Activated T-helper 9 cell treated with anti-CD3 and anti-CD28 coated beads, Interleukin-2, amount 50 U/mL, for 16 hours (primary cell): ENCODE measurements at regions not wholly inside any gene's neighbourhood (a gene's known extent, or its start where the extent isn't known, plus 50 kb on each side); places are given as distances from the start of the nearest gene placed in this dataset.
"Not testable (repeated sequence)": the region's sequence is repeated elsewhere in the genome, so short reads cannot be mapped to it uniquely, and the experiment has no call there.

Experiments used
- DNase-seq: peaks from one replicate; pipeline ENCODE4 v3.0.0-alpha.2; 2020; ENCODE audit warnings: low read depth

- DNase-seq = no peak
Observed at GRCh38 chr9:30010691-30011090, 2373.8 kb upstream of the ACO1 start.

DNA sequence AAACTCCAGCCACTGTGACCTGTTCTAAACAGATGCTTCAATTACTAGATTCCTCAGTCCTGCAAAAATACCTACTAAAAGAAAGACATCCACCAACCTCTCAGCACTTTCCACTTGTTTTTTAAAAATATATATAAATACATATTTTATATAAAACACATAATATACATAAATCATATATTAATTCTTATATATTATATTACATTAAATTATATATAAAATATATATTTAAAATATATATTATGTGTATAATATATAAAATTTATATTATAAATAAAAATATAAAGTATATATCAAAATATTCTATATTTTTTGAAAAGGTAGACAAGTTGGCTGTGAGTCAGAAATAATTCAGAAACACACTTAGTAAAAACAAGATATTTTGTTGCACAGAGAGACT is 2371.8 kb upstream of the ACO1 start:
- DNase-seq = no peak

DNA sequence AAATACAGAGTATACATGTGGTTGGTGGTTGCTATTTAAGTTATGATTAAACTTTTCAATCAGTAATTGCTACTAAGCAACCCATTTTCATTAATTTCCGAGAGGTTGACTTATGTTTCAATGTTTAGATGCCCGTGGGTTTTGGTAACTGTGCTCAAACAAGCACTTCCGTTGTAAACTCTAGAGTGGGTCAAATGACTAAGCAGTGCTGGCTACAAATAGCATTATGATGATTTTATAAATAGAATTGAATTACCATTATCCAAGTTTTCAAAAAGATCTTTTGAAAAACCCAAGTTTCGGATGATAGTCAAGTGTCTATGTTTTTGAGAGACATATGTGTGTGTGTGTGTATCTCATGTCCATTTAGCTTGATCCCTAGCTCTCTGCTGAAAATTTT is 2369.4 kb upstream of the ACO1 start:
- DNase-seq = no peak

DNA sequence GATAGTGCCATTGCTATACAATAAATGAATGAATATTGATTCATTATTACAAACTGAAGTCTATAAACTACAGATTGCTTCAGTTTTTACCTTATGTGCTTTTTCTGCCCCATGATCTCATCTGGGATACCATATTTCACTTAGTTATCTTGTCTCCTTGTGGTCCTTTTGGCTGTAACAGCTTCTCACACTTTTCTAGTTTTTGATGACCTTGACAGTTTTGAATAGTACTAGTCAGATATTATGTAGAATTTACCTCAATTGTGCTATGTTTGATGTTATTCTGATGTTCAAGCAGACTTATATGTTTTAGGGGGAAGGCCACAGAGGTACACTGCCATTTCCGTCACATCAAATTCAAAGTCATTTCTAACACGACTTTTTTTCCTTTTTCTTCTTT is 2364.3 kb upstream of the ACO1 start:
- no peak for DNase-seq

- no peak for DNase-seq
Observed at GRCh38 chr9:30035761-30036160, 2348.7 kb upstream of the ACO1 start.

DNA sequence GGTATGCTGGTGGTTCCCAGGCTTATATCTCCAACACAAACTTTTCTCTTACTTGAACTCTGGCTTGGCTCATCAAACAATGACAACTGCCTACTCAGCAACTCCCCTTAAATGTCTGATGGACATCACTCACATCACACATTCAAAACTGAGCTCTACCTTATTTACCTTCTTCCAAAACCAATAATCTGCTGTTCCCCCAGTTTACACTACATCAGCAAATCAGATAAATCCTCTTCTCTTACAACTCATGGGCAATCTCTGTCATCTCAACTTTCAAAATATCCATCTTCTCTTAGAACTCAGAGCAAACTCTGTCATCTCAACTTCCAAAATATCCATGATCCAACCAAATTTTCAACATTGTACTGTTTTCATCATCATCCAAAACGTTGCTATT is 2347.9 kb upstream of the ACO1 start:
- no peak for DNase-seq

- DNase-seq = no peak
Observed at GRCh38 chr9:30039712-30040111, 2344.7 kb upstream of the ACO1 start.

DNA sequence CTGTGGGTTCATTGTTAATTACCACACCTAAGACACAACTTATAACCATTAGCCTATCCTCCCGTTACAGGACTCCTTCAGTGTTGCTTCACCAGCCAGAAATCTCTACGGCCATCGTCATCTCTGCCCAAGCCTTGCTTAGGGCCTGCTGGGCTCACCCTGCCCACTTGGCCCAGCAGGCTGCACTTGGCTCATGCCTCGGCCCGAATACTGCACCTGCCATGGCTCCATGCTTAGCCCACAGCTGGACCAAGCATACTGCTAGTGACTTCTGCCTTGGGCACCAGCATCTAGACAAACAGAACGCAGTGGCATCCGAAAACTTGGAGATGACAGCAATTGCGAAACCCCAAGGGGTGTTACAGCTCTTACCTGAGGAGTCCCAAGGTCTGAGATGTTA is 2336.0 kb upstream of the ACO1 start:
- DNase-seq = no peak

- DNase-seq = no peak
Observed at GRCh38 chr9:30058463-30058862, 2326.0 kb upstream of the ACO1 start.

DNA sequence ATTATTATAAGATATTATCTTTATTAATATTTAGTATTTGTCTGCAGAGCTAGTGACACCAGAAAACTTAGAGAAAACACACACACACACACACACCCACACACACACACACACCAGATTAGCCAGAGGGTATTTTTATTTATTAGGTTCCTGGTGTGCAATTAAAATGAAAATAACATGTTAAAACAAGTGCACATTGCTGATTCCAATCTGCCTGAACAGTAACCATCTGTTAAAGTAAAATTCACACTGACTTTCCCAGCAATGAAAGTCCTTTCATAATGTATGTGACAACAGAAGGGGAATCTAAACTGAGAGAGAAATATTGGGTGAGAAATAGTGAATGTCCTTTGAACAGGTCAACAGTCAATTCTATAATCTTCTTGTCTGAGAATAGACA is 2323.5 kb upstream of the ACO1 start:
- no peak for DNase-seq

DNA sequence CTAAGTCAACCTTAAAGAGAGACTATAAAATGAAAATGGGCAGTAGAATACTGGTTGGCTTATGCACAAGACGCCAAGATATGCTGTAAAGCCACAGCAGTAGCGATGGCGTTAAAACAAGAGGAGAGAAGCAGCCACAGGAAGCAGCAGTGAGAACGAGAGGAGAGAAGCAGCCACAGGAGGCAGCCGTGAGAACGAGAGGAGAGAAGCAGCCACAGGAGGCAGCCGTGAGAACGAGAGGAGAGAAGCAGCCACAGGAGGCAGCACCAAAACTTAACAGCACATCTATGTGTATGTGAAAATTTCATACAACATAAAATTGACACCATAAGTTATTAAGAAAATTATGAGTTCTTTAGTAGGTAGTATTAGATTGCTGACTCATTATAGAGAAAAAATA is 2318.6 kb upstream of the ACO1 start:
- no peak for DNase-seq

- not testable (repeated sequence) for DNase-seq
Observed at GRCh38 chr9:30069236-30069635, 2315.2 kb upstream of the ACO1 start.

DNA sequence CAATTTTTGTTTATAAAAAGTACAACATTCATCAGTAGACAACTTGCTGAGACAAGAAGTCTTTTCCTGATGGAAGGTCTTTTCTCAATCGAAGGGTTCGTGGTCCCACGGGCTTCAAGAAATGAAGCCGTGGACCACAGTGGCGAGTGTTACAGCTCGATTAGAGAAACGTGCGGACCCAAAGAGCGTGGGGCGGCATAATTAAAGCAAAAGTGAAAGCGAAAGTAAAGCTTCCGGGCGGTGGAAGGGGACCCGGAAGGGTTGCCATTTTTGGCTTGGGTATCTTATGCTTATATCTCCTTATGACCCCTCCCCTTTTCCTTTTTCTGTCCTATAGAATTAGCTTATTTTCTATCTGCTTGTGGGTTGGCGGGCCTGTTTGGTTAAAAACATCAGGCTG is 2309.4 kb upstream of the ACO1 start:
- DNase-seq = no peak

DNA sequence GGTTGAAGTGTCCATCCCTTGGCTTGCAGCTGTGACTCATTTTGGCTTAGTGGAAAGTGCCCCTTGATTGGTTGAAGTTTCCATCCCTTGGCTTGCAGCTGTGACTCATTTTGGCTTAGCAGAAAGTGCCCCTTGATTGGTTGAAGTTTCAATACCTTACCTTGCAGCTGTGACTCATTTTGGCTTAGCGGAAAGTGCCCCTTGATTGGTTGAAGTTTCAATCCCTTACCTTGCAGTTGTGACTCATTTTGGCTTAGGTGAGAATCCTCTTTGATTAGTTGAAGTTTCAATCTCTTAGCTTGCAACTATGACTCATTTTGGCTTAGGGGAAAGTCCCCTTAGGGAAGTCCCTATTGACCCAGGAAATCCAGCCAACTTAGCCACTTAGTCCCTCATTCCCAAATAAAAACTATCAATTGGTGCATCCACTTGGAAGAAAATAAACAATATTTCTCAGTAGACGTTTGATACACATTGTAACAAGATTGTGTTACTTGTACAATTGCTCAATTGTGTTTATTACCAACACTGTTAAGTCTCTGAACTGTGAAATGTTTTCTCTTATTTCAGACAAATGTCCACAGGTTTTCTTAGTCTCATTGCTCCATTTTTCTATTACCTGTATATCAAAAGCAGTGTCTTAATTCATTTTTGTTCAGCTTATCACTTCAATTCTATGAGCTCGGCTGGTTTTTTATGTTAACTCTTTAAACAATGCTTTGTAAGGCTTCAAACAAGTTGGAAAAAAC is 2308.8 kb upstream of the ACO1 start:
- DNase-seq = peak; percentile 12

GRCh38 chr9:30078195-30078594 is 2306.2 kb upstream of the ACO1 start:
- DNase-seq = no peak

GRCh38 chr9:30089428-30089827 is 2295.0 kb upstream of the ACO1 start:
- DNase-seq = no peak

DNA sequence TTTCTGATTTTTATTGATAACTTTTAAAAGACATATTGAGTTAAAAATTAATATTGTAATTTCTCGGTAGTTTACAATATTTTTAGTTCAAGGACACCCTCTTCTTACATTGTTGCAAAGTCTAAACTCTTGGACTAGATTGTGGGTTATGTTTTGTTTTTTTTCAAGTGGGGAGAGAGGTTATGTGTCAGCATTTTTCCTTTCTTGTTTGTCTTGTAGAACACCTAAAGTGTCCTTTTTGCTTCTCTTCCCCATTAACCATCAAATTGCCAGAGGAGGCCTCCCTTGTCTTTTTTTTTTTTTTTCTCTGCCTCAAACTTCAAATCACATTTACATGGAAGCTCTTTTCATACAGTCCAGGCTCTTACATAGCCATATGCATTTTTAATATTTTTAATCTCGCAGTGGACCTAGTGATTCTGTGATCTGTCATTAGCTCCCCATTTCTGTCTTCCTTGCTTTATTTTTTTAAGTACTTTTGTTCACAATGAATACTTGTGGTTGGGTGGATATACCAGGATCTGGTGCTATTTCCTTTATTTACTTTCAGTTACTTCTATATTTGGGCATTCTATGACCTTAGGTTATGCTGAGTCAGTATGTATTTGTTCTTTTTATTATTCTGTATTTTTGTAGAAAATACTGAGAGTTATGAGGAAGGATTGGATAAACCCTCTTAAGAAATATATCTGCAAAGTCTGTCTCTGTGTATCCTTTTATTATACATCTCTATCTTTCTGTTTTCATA is 2280.6 kb upstream of the ACO1 start:
- no peak for DNase-seq

DNA sequence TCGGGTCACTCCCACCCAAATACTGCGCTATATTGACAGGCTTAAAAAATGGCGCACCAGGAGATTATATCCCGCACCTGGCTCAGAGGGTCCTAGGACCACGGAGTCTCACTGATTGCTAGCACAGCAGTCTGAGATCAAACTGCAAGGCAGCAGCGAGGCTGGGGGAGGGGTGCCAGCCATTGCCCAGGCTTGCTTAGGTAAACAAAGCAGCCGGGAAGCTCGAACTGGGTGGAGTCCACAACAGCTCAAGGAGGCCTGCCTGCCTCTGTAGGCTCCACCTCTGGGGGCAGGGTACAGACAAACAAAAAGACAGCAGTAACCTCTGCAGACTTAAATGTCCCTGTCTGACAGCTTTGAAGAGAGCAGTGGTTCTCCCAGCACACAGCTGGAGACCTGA is 2277.3 kb upstream of the ACO1 start:
- not testable (repeated sequence) for DNase-seq

DNA sequence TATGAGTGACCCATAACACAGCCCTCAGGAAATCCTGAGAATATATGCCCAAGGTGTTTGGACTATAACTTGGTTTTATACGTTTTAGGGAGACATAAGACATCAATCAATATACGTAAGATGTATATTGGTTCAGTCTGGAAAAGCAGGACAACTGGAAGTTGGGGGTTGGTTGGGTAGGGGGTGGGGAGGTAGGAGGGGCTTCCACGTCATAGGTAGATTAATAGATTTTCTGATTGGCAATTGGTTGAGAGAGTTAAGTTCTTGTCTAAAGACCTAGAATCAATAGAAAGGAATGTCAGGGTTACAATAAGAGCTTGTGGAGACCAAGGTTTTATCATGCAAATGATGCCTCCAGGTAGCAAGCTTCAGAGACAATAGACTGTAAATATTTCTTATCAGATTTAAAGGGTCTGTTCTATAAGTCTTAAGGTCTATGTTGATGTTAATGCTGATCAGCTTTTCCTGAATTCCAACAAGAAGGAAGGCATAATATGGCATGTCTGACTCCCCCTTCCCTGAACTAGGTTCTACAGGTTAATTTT is 2267.7 kb upstream of the ACO1 start:
- no peak for DNase-seq

GRCh38 chr9:30120666-30121065 is 2263.8 kb upstream of the ACO1 start:
- no peak for DNase-seq

DNA sequence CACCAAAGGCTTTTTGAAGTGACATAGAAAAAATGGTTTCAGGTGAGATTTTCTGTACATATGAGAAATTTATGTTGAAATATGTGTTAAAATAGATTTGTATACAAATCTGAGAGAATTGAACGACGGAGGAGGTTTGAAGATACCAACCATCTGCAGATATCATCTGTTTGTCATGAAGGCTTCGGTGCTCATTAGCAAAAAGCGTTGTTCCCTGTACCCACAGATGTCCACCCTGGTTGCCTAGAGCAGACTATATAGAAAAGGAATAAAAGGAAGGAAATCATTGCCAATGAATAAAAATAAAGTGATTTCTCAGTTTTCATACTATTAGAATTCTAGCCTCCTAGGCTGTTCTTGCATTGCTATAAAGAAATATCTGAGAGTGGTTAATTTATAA is 2262.8 kb upstream of the ACO1 start:
- no peak for DNase-seq

DNA sequence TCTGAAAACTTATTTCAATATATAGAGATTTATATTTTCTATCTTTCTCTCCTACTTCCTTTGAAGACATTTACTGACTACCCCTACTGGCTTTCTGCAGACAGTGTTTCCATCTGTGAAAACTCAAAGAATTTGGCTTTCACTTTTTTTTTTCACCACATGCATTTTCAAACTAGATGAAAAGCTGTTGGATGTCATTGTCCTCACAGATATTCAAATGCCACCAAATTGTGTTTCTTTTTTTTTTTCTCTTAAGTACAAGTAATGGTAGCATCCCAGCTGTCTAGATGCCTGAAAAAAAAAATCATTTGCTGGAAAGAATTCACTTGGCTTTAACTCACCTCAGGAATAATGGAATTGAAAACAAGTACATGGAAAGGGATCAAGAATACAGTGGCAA is 2258.6 kb upstream of the ACO1 start:
- DNase-seq = no peak

DNA sequence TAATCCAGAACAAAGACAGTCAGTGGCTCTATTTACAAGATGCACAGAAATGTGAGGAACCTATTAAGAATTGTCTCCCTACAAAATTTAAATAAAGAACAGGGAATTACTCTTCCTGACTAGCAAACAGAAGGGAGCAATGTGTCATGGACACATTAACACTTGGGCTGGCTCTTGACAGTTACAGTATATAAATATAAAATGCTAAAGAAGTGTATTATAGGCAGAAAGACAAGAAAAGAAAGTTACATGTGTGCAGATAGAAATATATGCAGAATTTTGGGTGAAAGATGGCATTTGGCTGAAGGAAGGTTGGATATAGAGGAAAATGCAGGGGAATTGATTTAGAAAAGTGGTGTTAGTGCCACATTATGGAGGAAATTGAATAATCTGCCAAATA is 2257.1 kb upstream of the ACO1 start:
- DNase-seq = no peak

- no peak for DNase-seq
Observed at GRCh38 chr9:30140407-30140806, 2244.0 kb upstream of the ACO1 start.
